HG03097 (cell line): ENCODE measurements at regions not wholly inside any gene's neighbourhood (a gene's known extent, or its start where the extent isn't known, plus 50 kb on each side); places are given as distances from the start of the nearest gene placed in this dataset.

ENCODE experiments used
- ATAC-seq: cut with Tn5 transposase; IDR thresholded peaks from one replicate; pipeline ENCODE4 v1.9.1; 2021; ENCODE audit not compliant: unreplicated experiment, low FRiP score

GRCh38 chr2:12870692-12871091, 154.0 kb downstream of the TRIB2 start:
- no peak for ATAC-seq

- no peak for ATAC-seq
Observed at GRCh38 chr2:12871694-12872315, 155.1 kb downstream of the TRIB2 start.

- ATAC-seq = no peak
Observed at GRCh38 chr2:12877761-12878160, 161.0 kb downstream of the TRIB2 start.

- ATAC-seq = no peak
Observed at GRCh38 chr2:12879649-12880048, 162.9 kb downstream of the TRIB2 start.

- no peak for ATAC-seq
Observed at GRCh38 chr2:12881952-12882351, 165.2 kb downstream of the TRIB2 start.

GRCh38 chr2:12882393-12882792, 165.7 kb downstream of the TRIB2 start:
- ATAC-seq = no peak

- ATAC-seq = no peak
Observed at GRCh38 chr2:12883906-12884305, 167.2 kb downstream of the TRIB2 start.

- no peak for ATAC-seq
Observed at GRCh38 chr2:12884713-12885282, 168.1 kb downstream of the TRIB2 start.

- no peak for ATAC-seq
Observed at GRCh38 chr2:12890066-12890465, 173.3 kb downstream of the TRIB2 start.

GRCh38 chr2:12890481-12890991, 173.8 kb downstream of the TRIB2 start:
- no peak for ATAC-seq

GRCh38 chr2:12895017-12895416, 178.3 kb downstream of the TRIB2 start:
- no peak for ATAC-seq

- no peak for ATAC-seq
Observed at GRCh38 chr2:12896318-12896982, 179.7 kb downstream of the TRIB2 start.

- no peak for ATAC-seq
Observed at GRCh38 chr2:12897181-12897580, 180.4 kb downstream of the TRIB2 start.

GRCh38 chr2:12903272-12903671, 186.5 kb downstream of the TRIB2 start:
- no peak for ATAC-seq

GRCh38 chr2:12910431-12910830, 193.7 kb downstream of the TRIB2 start:
- ATAC-seq = no peak

- ATAC-seq = no peak
Observed at GRCh38 chr2:12915787-12916186, 199.1 kb downstream of the TRIB2 start.

GRCh38 chr2:12918138-12918834, 201.6 kb downstream of the TRIB2 start:
- ATAC-seq = no peak

GRCh38 chr2:12918835-12919445, 202.2 kb downstream of the TRIB2 start:
- ATAC-seq = no peak

- ATAC-seq = no peak
Observed at GRCh38 chr2:12921321-12921720, 204.6 kb downstream of the TRIB2 start.

- no peak for ATAC-seq
Observed at GRCh38 chr2:12923907-12924610, 207.3 kb downstream of the TRIB2 start.
